GM12892 (cell line): ENCODE measurements at regions not wholly inside any gene's neighbourhood (a gene's known extent, or its start where the extent isn't known, plus 50 kb on each side); places are given as distances from the start of the nearest gene placed in this dataset.
A peak's percentile ranks its signal among the peaks of the same experiment; 100 is the strongest.

ENCODE experiments used
- DNase-seq: peaks from one replicate; pipeline ENCODE4 v3.0.0; 2011; ENCODE audit not compliant: insufficient read length
- FAIRE-seq: peaks from 2 replicates; lab custom pipeline; 2011; peaks lifted over from hg19 to GRCh38; lab: Jason Lieb, UNC
- POLR2A ChIP-seq: IDR thresholded peaks from 2 replicates; pipeline ENCODE4 v1.6.1; 2011; ENCODE audit warnings: low read depth, low read length, control low read depth
- POLR2AphosphoS5 ChIP-seq: IDR thresholded peaks from 2 replicates; pipeline ENCODE4 v1.6.1; 2011; ENCODE audit warnings: low read depth, low read length, control low read depth
- TAF1 ChIP-seq: IDR thresholded peaks from 2 replicates; pipeline ENCODE4 v1.6.1; 2011; ENCODE audit warnings: low read depth, mild to moderate bottlenecking, control low read depth, low read length, borderline replicate concordance

DNA sequence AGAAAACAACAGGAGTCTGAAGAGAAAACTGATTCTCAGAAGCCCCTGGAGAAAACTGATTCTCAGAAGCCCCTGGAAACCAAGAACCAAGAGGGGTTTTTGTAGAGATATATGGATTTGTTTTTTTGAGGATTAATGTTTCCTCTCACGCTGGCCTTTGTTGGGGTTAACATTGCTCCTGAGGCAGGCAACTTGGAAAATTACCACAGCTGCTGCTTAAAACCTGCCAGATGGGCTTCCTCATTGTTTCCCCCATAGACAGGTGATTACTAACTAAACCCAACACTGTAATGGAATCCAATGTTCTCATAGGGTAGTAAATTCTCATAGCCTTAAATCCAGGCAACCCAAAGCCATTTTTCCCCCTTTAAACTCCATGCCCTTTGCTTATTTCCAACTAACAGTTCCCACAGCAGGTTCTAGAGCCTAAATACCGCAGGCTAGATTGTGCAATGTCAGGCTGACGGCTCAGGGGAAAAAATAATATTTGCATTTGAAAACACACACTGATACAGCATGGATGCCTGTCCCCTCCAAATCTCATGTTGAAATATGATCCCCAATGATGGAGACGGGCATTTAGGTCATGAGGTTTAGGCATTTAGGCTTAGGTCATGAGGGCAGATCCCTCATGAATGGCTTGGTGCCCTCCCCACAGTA is 272.3 kb upstream of the PKDCC start:
- no peak for FAIRE-seq
- DNase-seq, result no peak
- TF ChIP-seq POLR2A, result no peak
- no peak for TF ChIP-seq TAF1
- TF ChIP-seq POLR2AphosphoS5, result no peak

DNA sequence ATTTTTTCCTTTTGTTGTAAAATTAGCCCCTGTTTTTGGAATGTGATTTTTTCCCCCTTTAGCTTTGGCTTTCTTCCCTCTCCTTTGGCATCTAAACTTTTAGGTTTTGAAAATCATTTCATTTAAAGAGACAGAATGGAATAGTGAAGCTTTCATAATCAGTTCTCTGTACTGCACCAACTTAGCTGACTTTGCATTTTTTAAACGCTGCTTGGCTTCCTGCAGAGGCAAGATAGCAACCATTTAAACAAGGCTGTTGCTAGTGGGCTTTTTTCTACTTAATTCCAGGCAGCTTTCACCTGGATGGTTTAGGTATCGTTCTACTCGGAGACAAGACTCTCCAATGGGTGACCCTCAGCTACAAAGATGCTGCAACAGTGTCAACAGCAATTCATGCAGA is 267.9 kb upstream of the PKDCC start:
- no peak for DNase-seq
- TF ChIP-seq POLR2A (no peak), TAF1 (no peak), POLR2AphosphoS5 (no peak)

DNA sequence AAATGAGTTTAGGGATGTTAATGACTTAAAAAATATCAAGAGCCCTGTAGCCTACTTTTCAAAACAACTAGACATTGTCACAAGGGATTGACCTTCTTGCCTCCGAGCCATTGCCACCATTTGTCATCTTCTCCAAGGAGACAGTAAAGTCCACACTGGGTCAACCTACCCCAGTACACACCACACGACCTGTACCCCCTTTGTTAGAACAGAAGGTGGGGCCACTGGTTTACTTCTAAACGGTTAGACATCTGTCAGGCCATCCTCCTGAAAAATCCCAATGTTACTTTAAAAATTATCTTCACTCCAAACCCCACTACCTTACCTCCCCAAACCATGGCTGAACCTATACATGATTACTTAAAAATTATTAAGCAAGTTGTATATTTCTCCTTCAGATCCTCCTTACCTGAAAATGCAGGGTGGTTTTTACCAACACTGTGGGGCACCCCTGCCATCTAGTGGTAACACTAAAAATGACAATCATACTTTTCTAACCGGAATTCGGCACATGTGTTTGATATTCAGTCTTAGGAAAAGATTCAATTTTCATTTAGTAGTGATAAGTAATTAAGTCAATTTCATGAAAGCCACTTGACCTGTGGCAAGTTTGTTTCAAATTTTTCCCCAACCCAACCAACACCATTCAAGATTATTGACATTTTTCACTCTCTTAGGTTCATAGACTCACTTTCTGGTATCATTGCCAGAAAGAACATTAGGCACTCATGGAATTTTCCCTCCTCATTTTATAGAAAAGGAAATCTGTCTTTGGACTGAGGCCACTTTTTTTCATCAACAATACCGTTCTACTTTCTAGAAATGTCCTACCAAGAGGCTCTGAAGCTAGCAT is 265.3 kb upstream of the PKDCC start:
- DNase-seq (no peak), FAIRE-seq (peak; percentile 89)
- TF ChIP-seq TAF1 (no peak), POLR2A (no peak), POLR2AphosphoS5 (no peak)

More for the DNA sequence above, 267.9 kb upstream of the PKDCC start:
- FAIRE-seq, result no peak

DNA sequence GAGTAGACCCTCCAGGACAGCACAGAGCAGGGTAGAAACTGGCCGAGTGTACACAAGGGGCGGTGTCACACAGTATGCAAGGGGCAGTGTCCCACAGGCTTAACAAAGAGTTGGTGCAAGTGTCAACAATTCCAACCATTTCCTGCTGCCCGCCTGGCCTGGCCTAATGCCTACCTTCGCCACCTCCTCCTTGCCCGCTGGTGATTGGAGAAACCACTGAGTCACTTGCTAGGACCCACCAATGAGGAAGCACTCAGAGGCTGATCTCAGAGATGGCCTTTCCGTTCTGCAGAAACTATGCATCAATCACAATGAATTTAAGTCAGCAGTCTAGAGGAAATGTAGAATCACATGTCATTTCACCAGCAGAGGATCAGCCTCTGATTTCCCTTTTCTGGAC is 263.3 kb upstream of the PKDCC start:
- TF ChIP-seq TAF1, result no peak
- no peak for TF ChIP-seq POLR2AphosphoS5
- no peak for TF ChIP-seq POLR2A
- FAIRE-seq, result no peak
- no peak for DNase-seq

DNA sequence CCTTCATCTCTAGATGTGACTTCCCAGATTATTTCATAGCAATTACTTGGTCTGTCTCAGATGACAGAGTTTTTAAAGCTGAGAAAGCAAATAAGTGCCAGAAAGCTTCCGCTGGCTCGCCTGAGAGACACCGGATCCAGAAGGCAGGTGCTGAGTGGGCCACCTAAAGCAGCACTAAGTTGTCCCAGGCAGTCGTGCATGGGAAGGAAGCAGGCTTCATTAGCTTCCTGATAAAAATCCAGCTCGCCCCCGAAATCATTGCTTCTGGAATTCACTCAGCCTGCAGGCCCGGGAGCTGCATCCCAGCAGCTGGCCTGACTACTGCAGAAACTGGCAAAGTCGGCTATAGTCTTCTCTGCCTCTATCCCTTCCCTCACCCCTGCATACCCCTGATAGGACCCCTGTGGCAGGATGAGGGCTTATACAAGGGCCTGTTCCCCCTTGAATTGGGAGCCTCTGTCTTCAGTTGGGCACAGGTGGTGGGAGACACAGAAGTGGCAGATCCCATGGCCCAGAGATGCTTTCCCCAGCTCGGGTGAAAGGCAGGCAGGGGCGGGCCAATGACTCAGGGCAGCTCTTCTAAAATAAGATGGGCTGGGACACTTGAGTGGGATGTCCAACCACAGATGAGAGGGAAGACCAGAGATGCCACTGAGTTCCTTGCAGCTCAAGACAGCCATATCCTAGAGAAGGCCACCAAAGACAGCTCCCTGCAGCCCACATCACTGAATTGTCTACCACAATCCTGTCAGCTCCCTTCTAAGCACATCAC is 262.4 kb upstream of the PKDCC start:
- FAIRE-seq, result no peak
- TF ChIP-seq POLR2A (no peak), POLR2AphosphoS5 (no peak), TAF1 (no peak)
- no peak for DNase-seq

DNA sequence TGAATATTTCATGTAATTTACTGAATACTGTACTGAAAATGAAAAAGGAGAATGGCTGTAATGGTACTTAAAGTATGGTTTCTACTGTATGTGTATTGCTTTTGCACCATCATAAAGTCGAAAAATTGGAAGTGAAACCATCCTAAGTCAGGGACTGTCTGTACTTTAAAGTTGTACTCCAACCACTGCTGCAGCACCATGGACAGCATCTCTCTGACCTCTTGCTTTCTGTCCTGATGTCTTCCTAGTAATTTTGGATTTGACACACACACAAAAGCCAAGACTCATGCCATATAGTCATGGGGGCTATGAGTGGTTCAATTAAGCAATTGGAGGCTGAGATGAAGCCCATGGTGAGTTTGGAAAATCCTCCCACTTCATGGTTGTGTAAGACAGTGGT is 256.3 kb upstream of the PKDCC start:
- DNase-seq (no peak), FAIRE-seq (no peak)

DNA sequence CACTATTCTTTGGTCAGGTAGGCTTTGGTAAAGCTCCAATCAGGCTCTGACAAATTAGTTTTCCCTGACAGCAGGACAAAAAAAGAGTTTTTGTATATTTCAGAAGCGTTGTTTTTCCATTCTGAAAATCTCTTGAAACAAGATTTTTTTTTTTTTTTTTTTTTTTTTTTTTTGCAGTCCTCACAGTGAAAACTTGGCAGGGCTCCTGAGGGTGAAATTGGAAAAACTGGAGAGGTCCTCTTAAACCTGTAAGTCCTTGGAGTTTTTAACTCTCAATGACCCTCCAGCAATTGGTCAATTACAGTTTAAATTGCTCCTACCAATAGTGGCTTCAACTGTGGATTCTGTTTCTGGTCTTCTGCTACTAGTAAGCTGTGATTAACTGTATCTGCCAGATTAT is 244.5 kb upstream of the PKDCC start:
- FAIRE-seq, result no peak
- TF ChIP-seq POLR2A (no peak), POLR2AphosphoS5 (no peak), TAF1 (no peak)
- DNase-seq, result no peak

More for the DNA sequence above, 256.3 kb upstream of the PKDCC start:
- TF ChIP-seq TAF1 (no peak), POLR2AphosphoS5 (no peak), POLR2A (no peak)

DNA sequence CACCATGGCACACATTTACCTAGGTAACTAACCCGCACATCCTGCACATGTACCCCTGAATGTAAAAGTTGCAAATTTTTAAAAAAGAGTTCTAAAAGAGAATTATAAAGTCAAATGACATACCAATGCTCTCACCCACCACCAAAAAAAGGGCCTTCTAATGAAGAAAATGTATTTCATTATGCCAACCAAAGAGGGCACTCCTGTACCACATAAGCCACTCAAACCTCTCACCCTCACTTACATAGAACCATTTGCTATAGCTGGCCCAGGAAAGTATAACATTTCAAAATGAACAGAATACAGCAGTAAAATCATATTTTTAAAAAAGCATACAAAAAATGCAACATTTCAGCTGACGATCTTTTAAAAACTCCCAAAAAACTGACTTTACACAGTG is 241.5 kb upstream of the PKDCC start:
- FAIRE-seq (no peak), DNase-seq (no peak)
- TF ChIP-seq TAF1, result no peak
- TF ChIP-seq POLR2A, result no peak
- no peak for TF ChIP-seq POLR2AphosphoS5

DNA sequence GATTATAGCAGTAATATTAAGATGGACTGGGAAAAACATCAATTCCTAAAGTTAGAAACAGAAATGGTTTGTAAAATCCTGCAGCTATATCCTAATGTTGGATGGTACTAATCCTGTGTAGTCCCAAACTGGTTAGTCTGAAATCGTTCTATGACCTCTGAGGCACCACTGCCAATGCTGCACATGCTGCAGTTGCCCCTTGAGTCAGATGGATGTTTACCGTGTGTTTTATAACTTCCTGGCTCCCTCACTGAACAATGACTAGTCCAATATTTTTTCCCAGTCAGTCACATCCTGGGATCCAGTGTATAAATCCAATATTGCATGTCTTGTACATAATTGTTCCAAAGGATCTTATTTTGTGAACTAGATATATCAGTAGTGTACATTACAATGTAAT is 226.7 kb upstream of the PKDCC start:
- DNase-seq, result no peak
- no peak for TF ChIP-seq POLR2A
- TF ChIP-seq POLR2AphosphoS5, result no peak
- TF ChIP-seq TAF1, result no peak
- FAIRE-seq, result no peak

DNA sequence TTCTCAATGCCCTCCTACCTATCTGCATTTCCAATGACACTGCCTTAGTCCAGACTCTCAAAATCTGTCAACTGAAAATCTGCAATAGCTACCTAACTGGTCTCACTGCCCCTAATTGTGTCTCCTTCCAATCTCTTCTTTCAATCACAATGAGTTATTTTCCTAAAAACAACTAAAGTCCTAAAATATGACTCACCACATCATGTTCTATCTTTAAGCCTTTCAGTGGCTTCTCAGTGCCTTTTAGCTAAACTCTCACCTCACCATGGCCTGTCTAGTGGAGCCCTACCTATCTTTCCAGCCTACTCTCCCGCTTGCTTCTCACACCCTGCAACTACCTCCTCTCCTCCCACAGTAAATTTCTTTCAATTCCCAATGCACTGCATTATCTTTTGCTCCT is 220.9 kb upstream of the PKDCC start:
- DNase-seq (no peak), FAIRE-seq (no peak)
- TF ChIP-seq POLR2AphosphoS5 (no peak), POLR2A (no peak), TAF1 (no peak)

DNA sequence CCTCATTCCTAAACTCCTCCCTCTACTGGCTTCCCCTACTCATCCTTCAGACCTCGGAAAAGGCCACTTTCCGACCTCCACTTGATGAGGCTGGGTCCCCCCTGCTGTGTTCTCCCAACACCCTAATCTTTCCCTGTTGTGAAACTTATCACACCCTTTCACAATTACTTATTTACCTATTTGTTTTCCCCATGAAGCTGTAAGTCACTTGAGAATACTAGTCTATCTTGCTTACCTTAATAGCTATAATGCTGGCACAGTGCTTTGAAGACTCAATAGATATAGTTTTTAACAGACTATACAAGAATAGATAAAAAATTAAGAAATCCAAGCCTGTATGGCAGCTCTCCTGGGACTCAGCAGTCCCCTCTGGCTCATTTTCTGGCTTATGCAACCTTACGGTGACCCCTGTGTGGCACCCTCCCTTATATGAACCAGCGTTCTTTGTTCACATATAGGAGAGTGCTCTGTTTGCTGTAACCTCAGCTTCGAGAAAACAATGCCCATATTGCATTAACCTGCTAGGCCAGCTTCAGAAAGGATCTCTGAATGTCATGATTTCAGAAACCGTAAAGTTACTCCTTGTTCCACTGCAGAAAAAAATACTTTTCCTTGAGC is 220.4 kb upstream of the PKDCC start:
- FAIRE-seq (no peak), DNase-seq (no peak)
- TF ChIP-seq POLR2A, result no peak
- no peak for TF ChIP-seq TAF1
- TF ChIP-seq POLR2AphosphoS5, result no peak
